A549 (cell line): ENCODE measurements at regions not wholly inside any gene's neighbourhood (a gene's known extent, or its start where the extent isn't known, plus 50 kb on each side); places are given as distances from the start of the nearest gene placed in this dataset.

ENCODE experiments used
- ATAC-seq, 2 experiments: fragments of 200-7000 bp in 1 of 2; fragments of >200 bp in 1 of 2; cut with Nextera tagmentation in 1 of 2; cut with Tn5 transposase in 1 of 2; 3 replicates each; pipeline versions ENCODE4 v1.8.0 to v1.9.1; 2018 to 2020; ENCODE audit warnings: mild to moderate bottlenecking in 1 of 2, moderate library complexity in 1 of 2
- CTCF ChIA-PET: fragments of 300-600 bp; sonication (Branson Sonifier 250); formaldehyde crosslinking; extraction: SDS; loops from one replicate; lab custom pipeline; 2021; ENCODE audit warnings: antibody characterized with exemption, inconsistent platforms; lab: Yijun Ruan, JAX
- POLR2A ChIA-PET: fragments of 350-600 bp; formaldehyde crosslinking; extraction: SDS; loops from one replicate; lab custom pipeline; 2021; ENCODE audit warnings: antibody characterized with exemption, inconsistent platforms; lab: Yijun Ruan, JAX
- DNase-seq, 2 experiments: peaks; one replicate each; pipeline versions ENCODE4 v3.0.0 to v3.0.0-alpha.2; 2011 to 2016; ENCODE audit warnings: low read depth in 1 of 2, low spot score in 1 of 2
- FAIRE-seq: peaks from 2 replicates; lab custom pipeline; 2011; peaks lifted over from hg19 to GRCh38; lab: Jason Lieb, UNC
- H3K27ac ChIP-seq, 2 experiments: fragments of >200 bp; sonication (Bioruptor Twin); formaldehyde crosslinking; 3 replicates each; pipeline ENCODE4 v1.5.1; 2016 to 2017
- H3K4me1 ChIP-seq: fragments of >200 bp; sonication (Bioruptor Twin); formaldehyde crosslinking; 3 replicates; pipeline ENCODE4 v1.6.1; 2016
- H3K4me2 ChIP-seq: fragments of >200 bp; sonication (Bioruptor Twin); formaldehyde crosslinking; 3 replicates; pipeline ENCODE4 v1.6.1; 2016
- H3K4me3 ChIP-seq: fragments of >200 bp; sonication (Bioruptor Twin); formaldehyde crosslinking; 3 replicates; pipeline ENCODE4 v1.5.1; 2016
- H3K9me3 ChIP-seq: fragments of >200 bp; sonication (Bioruptor Twin); formaldehyde crosslinking; 3 replicates; pipeline ENCODE4 v1.6.1; 2016
- BCL3 ChIP-seq: fragments of >200 bp; sonication (Bioruptor Twin); formaldehyde crosslinking; IDR thresholded peaks from 3 replicates; pipeline ENCODE4 v1.6.1; 2016
- CBX8 ChIP-seq: fragments of 200-600 bp; sonication (generic); IDR thresholded peaks from 2 replicates; pipeline ENCODE4 v1.6.1; 2016
- CEBPB ChIP-seq, 2 experiments: fragments of >200 bp in 1 of 2; sonication (Bioruptor Twin) in 1 of 2; formaldehyde crosslinking in 1 of 2; IDR thresholded peaks; 2 replicates each; pipeline ENCODE4 v1.6.1; 2012 to 2016
- CHD2 ChIP-seq: fragments of 150-350 bp; IDR thresholded peaks from 2 replicates; pipeline ENCODE4 v1.6.1; 2014; ENCODE audit warnings: low read length; ENCODE audit not compliant: partially characterized antibody
- CHD4 ChIP-seq: fragments of 200-600 bp; sonication (generic); IDR thresholded peaks from 2 replicates; pipeline ENCODE4 v1.6.1; 2016; ENCODE audit warnings: antibody characterized with exemption, mild to moderate bottlenecking, borderline replicate concordance
- E2F6 ChIP-seq: IDR thresholded peaks from 2 replicates; pipeline ENCODE4 v1.6.1; 2012; ENCODE audit warnings: low read depth, borderline replicate concordance
- EHF ChIP-seq: fragments of 250-450 bp; sonication (Bioruptor Pico); IDR thresholded peaks from 2 replicates; pipeline ENCODE4 v1.5.0; 2020; ENCODE audit warnings: mild to moderate bottlenecking
- EHMT2 ChIP-seq: fragments of 200-600 bp; sonication (generic); IDR thresholded peaks from 2 replicates; pipeline ENCODE4 v1.6.1; 2016; ENCODE audit warnings: antibody characterized with exemption, low read depth, mild to moderate bottlenecking, moderate library complexity
- ELK1 ChIP-seq: fragments of 150-350 bp; IDR thresholded peaks from 2 replicates; pipeline ENCODE4 v1.6.1; 2014; ENCODE audit warnings: low read depth, mild to moderate bottlenecking, low read length
- EP300 ChIP-seq, 2 experiments: fragments of >200 bp; sonication (Bioruptor Twin); formaldehyde crosslinking; IDR thresholded peaks; 2 replicates in 1 of 2; 3 replicates in 1 of 2; pipeline ENCODE4 v1.6.1; 2016 to 2017
- FOSB ChIP-seq: fragments of 250-450 bp; sonication (Bioruptor Pico); IDR thresholded peaks from 2 replicates; pipeline ENCODE4 v1.5.0; 2020; ENCODE audit warnings: mild to moderate bottlenecking, moderate library complexity
- FOSL2 ChIP-seq, 2 experiments: fragments of 450-650 bp in 1 of 2; fragments of >200 bp in 1 of 2; sonication (Bioruptor Twin) in 1 of 2; formaldehyde crosslinking; IDR thresholded peaks; 2 replicates each; pipeline versions ENCODE4 v1.5.0 to v1.6.1; 2016 to 2020; ENCODE audit warnings: mild to moderate bottlenecking in 1 of 2, moderate library complexity in 1 of 2
- HOXA7 ChIP-seq: fragments of 250-450 bp; sonication (Bioruptor Pico); IDR thresholded peaks from 2 replicates; pipeline ENCODE4 v1.5.0; 2020; ENCODE audit warnings: mild to moderate bottlenecking, moderate library complexity
- HOXB13 ChIP-seq: fragments of 250-450 bp; sonication (Bioruptor Pico); IDR thresholded peaks from 2 replicates; pipeline ENCODE4 v1.5.0; 2020; ENCODE audit warnings: low read depth, mild to moderate bottlenecking, moderate library complexity
- HOXB5 ChIP-seq: fragments of 250-450 bp; sonication (Bioruptor Pico); IDR thresholded peaks from 2 replicates; pipeline ENCODE4 v1.5.0; 2020; ENCODE audit warnings: mild to moderate bottlenecking, moderate library complexity
- JUNB ChIP-seq: fragments of >200 bp; sonication (Bioruptor Twin); formaldehyde crosslinking; IDR thresholded peaks from 2 replicates; pipeline ENCODE4 v1.6.1; 2016
- KDM5A ChIP-seq: fragments of 200-600 bp; sonication (generic); IDR thresholded peaks from 2 replicates; pipeline ENCODE4 v1.6.1; 2016; ENCODE audit warnings: antibody characterized with exemption, mild to moderate bottlenecking
- MAZ ChIP-seq: fragments of 150-350 bp; IDR thresholded peaks from 2 replicates; pipeline ENCODE4 v1.6.1; 2014; ENCODE audit warnings: antibody characterized with exemption, low read depth, low read length, borderline replicate concordance
- MYC ChIP-seq: IDR thresholded peaks from 2 replicates; pipeline ENCODE4 v1.6.1; 2012; ENCODE audit warnings: mild to moderate bottlenecking, inconsistent platforms, low read length, improper control_type of control experiment, borderline replicate concordance
- NPAS2 ChIP-seq: fragments of 250-450 bp; sonication (Bioruptor Pico); IDR thresholded peaks from 2 replicates; pipeline ENCODE4 v1.8.0; 2022; ENCODE audit warnings: mild to moderate bottlenecking, moderate library complexity, borderline replicate concordance
- RAD21 ChIP-seq, 2 experiments: fragments of >200 bp in 1 of 2; sonication (Bioruptor Twin) in 1 of 2; formaldehyde crosslinking in 1 of 2; IDR thresholded peaks in 1 of 2; conservative IDR thresholded peaks in 1 of 2; 2 replicates in 1 of 2; 3 replicates in 1 of 2; pipeline ENCODE4 v1.6.1; 2012 to 2018; ENCODE audit warnings: inconsistent platforms in 1 of 2
- RARB ChIP-seq: fragments of 250-450 bp; sonication (Bioruptor Pico); IDR thresholded peaks from 2 replicates; pipeline ENCODE4 v1.8.0; 2021; ENCODE audit warnings: mild to moderate bottlenecking, moderate library complexity
- RCOR1 ChIP-seq: fragments of 150-350 bp; IDR thresholded peaks from 2 replicates; pipeline ENCODE4 v1.6.1; 2014; ENCODE audit warnings: antibody characterized with exemption, low read length, low read depth
- TFCP2L1 ChIP-seq: fragments of 250-450 bp; sonication (Bioruptor Pico); IDR thresholded peaks from 2 replicates; pipeline ENCODE4 v1.5.0; 2021; ENCODE audit warnings: mild to moderate bottlenecking
- TP53 ChIP-seq: fragments of 250-450 bp; sonication (Bioruptor Pico); IDR thresholded peaks from 2 replicates; pipeline ENCODE4 v1.5.0; 2021; ENCODE audit warnings: mild to moderate bottlenecking, moderate library complexity
- ZC3H11A ChIP-seq: fragments of 450-650 bp; IDR thresholded peaks from 2 replicates; pipeline ENCODE4 v1.6.1; 2014; ENCODE audit warnings: antibody characterized with exemption, mild to moderate bottlenecking
- ZNF302 ChIP-seq: fragments of 250-450 bp; sonication (Bioruptor Pico); IDR thresholded peaks from 2 replicates; pipeline ENCODE4 v1.9.0; 2021; ENCODE audit warnings: inconsistent platforms, mild to moderate bottlenecking, moderate library complexity
- ZSCAN20 ChIP-seq: fragments of 250-450 bp; sonication (Bioruptor Pico); IDR thresholded peaks from 2 replicates; pipeline ENCODE4 v1.8.0; 2022; ENCODE audit warnings: mild to moderate bottlenecking, moderate library complexity
- WGBS: methylation state at CpG from one replicate; pipeline ENCODE4 v1.1.6; 2017; ENCODE audit errors: missing lambda C conversion rate; 5-methylcytosine and 5-hydroxymethylcytosine counted together
- TF ChIP-seq, protein P1 (sequence below): fragments of 450-650 bp; IDR thresholded peaks from 2 replicates; pipeline ENCODE4 v1.6.1; 2014; ENCODE audit warnings: antibody characterized with exemption
- TF ChIP-seq, protein P2 (sequence below): IDR thresholded peaks from 2 replicates; pipeline ENCODE4 v1.6.1; 2012
- TF ChIP-seq, protein P3 (sequence below): fragments of >200 bp; sonication (Bioruptor Twin); formaldehyde crosslinking; IDR thresholded peaks from 2 replicates; pipeline ENCODE4 v1.6.1; 2016
- TF ChIP-seq, protein P4 (sequence below): fragments of >200 bp; sonication (Bioruptor Twin); formaldehyde crosslinking; IDR thresholded peaks from 3 replicates; pipeline ENCODE4 v1.5.1; 2016

DNA sequence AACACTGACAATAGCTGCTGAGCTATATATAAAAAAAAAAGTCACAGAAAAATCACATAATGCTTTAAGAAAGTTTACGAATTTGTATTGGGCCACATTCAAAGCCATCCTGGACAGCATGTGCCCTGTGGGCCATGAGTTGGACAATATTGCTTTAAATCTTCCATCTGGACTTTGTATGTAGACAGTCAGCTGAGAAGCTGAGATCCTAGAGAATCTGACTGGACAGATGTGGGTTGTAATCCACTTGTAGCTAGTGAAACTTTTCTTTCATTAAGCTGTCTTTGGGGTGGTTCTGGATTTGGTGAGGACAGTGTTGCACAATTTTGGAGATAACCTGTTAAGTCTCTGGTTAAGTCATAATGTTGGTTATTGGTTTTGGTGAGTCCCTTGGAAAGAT is 824.5 kb downstream of the CCSER2 start:
- no peak for ATAC-seq
- no peak for FAIRE-seq

GRCh38 chr10:85157206-85157605 is 828.8 kb downstream of the CCSER2 start:
- H3K4me3 ChIP-seq: no peak overlapping the region
- H3K27ac ChIP-seq: no peak overlapping the region
- ChIA-PET CTCF (no interaction called here), POLR2A (no interaction called here)
- DNase-seq (no peak), ATAC-seq (no peak), FAIRE-seq (no peak)
- H3K9me3 ChIP-seq: no peaks in the 10 kb centered on the region
- WGBS: 3% methylated on average over 4 of the region's 4 CpGs
- H3K4me1 ChIP-seq: no peaks in the 10 kb centered on the region
- H3K4me2 ChIP-seq: no peak overlapping the region
- no peak for TF ChIP-seq HOXB13 (CRISPR knock-in tag)
- no peak for TF ChIP-seq CHD4
- TF ChIP-seq, protein P1, sequence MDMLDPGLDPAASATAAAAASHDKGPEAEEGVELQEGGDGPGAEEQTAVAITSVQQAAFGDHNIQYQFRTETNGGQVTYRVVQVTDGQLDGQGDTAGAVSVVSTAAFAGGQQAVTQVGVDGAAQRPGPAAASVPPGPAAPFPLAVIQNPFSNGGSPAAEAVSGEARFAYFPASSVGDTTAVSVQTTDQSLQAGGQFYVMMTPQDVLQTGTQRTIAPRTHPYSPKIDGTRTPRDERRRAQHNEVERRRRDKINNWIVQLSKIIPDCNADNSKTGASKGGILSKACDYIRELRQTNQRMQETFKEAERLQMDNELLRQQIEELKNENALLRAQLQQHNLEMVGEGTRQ: no peak
- no peak for TF ChIP-seq CHD2
- TF ChIP-seq FOSL2 (IDR thresholded peaks at IDR 0.05): no peak
- no peak for TF ChIP-seq FOSL2 (CRISPR knock-in tag; IDR thresholded peaks at IDR 0.05)
- no peak for TF ChIP-seq ELK1
- no peak for TF ChIP-seq CEBPB (IDR thresholded peaks at IDR 0.05)
- no peak for TF ChIP-seq ZNF302 (CRISPR knock-in tag)
- TF ChIP-seq, protein P2, sequence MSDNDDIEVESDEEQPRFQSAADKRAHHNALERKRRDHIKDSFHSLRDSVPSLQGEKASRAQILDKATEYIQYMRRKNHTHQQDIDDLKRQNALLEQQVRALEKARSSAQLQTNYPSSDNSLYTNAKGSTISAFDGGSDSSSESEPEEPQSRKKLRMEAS: no peak
- TF ChIP-seq EHF (CRISPR knock-in tag): no peak
- TF ChIP-seq TP53 (CRISPR knock-in tag): no peak
- no peak for TF ChIP-seq CBX8
- TF ChIP-seq ZSCAN20 (CRISPR knock-in tag): no peak
- no peak for TF ChIP-seq E2F6
- TF ChIP-seq BCL3: no peak
- no peak for TF ChIP-seq MAZ
- TF ChIP-seq, protein P3, sequence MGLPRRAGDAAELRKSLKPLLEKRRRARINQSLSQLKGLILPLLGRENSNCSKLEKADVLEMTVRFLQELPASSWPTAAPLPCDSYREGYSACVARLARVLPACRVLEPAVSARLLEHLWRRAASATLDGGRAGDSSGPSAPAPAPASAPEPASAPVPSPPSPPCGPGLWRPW: no peak
- no peak for TF ChIP-seq EP300 (IDR thresholded peaks at IDR 0.05)

More for the DNA sequence above, 824.5 kb downstream of the CCSER2 start:
- H3K27ac ChIP-seq: no peak overlapping the region
- no peaks in the 10 kb centered on the region for H3K9me3 ChIP-seq
- CTCF ChIA-PET: no interaction called here
- WGBS: 6% methylated on average over 1 of the region's 1 CpG
- H3K4me3 ChIP-seq: no peak overlapping the region
- no peak for DNase-seq
- H3K4me1 ChIP-seq: no peaks in the 10 kb centered on the region
- POLR2A ChIA-PET: no interaction called here
- H3K4me2 ChIP-seq: no peak overlapping the region
- TF ChIP-seq, protein P1: no peak
- TF ChIP-seq NPAS2 (CRISPR knock-in tag): no peak
- TF ChIP-seq ZSCAN20 (CRISPR knock-in tag): no peak
- TF ChIP-seq, protein P2: no peak
- no peak for TF ChIP-seq JUNB
- TF ChIP-seq EHMT2: no peak
- no peak for TF ChIP-seq ELK1
- TF ChIP-seq HOXB5 (CRISPR knock-in tag): no peak
- no peak for TF ChIP-seq RARB (CRISPR knock-in tag)
- TF ChIP-seq MYC: no peak
- TF ChIP-seq TFCP2L1 (CRISPR knock-in tag): no peak
- TF ChIP-seq RAD21 (conservative IDR thresholded peaks at IDR 0.05 in 1 of 2, IDR thresholded peaks at IDR 0.05 in 1 of 2): no peak
- no peak for TF ChIP-seq HOXA7 (CRISPR knock-in tag)
- TF ChIP-seq, protein P4, sequence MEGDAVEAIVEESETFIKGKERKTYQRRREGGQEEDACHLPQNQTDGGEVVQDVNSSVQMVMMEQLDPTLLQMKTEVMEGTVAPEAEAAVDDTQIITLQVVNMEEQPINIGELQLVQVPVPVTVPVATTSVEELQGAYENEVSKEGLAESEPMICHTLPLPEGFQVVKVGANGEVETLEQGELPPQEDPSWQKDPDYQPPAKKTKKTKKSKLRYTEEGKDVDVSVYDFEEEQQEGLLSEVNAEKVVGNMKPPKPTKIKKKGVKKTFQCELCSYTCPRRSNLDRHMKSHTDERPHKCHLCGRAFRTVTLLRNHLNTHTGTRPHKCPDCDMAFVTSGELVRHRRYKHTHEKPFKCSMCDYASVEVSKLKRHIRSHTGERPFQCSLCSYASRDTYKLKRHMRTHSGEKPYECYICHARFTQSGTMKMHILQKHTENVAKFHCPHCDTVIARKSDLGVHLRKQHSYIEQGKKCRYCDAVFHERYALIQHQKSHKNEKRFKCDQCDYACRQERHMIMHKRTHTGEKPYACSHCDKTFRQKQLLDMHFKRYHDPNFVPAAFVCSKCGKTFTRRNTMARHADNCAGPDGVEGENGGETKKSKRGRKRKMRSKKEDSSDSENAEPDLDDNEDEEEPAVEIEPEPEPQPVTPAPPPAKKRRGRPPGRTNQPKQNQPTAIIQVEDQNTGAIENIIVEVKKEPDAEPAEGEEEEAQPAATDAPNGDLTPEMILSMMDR: no peak
- no peak for TF ChIP-seq RCOR1
- TF ChIP-seq ZC3H11A: no peak
- no peak for TF ChIP-seq TP53 (CRISPR knock-in tag)
- no peak for TF ChIP-seq FOSB
- TF ChIP-seq KDM5A: no peak
